Osteoblast (primary cell): ENCODE measurements at regions not wholly inside any gene's neighbourhood (a gene's known extent, or its start where the extent isn't known, plus 50 kb on each side); places are given as distances from the start of the nearest gene placed in this dataset.

Experiments
- DNase-seq: peaks from one replicate; pipeline ENCODE4 v3.0.0; 2011; ENCODE audit warnings: low spot score, mixed read lengths; ENCODE audit not compliant: insufficient read length; ENCODE audit errors: missing footprints
- H2AFZ ChIP-seq: 2 replicates; pipeline ENCODE4 v1.6.0; 2011; ENCODE audit warnings: mild to moderate bottlenecking, low read length
- H3K27ac ChIP-seq: 2 replicates; pipeline ENCODE4 v1.5.1; 2011; ENCODE audit warnings: mild to moderate bottlenecking, low read depth, low read length, moderate library complexity
- H3K27me3 ChIP-seq: 2 replicates; pipeline ENCODE4 v1.6.0; 2012; ENCODE audit warnings: mild to moderate bottlenecking, control low read depth, inconsistent platforms, low read length, moderate library complexity; ENCODE audit not compliant: insufficient read depth
- H3K36me3 ChIP-seq: 2 replicates; pipeline ENCODE4 v1.5.1; 2011; ENCODE audit warnings: mild to moderate bottlenecking, low read length, control low read depth, moderate library complexity; ENCODE audit not compliant: insufficient read depth
- H3K4me1 ChIP-seq: 2 replicates; pipeline ENCODE4 v1.5.1; 2011; ENCODE audit warnings: mild to moderate bottlenecking, low read length, control low read depth, moderate library complexity; ENCODE audit not compliant: insufficient read depth
- H3K4me2 ChIP-seq: 2 replicates; pipeline ENCODE4 v1.6.0; 2011; ENCODE audit warnings: mild to moderate bottlenecking, low read length; ENCODE audit not compliant: insufficient read depth
- H3K4me3 ChIP-seq: fragments of 200-600 bp; sonication (generic); 3 replicates; pipeline ENCODE4 v1.5.1; 2012; ENCODE audit warnings: mild to moderate bottlenecking, low read length, inconsistent platforms; ENCODE audit not compliant: insufficient read depth
- H3K79me2 ChIP-seq: 2 replicates; pipeline ENCODE4 v1.6.0; 2012; ENCODE audit warnings: mild to moderate bottlenecking, low read length, control low read depth, inconsistent platforms; ENCODE audit not compliant: insufficient read depth
- H3K9me3 ChIP-seq: 2 replicates; pipeline ENCODE4 v1.5.1; 2011; ENCODE audit warnings: low read depth, low read length, control low read depth
- H4K20me1 ChIP-seq: 2 replicates; pipeline ENCODE4 v1.6.0; 2012; ENCODE audit warnings: mild to moderate bottlenecking, low read length, control low read depth; ENCODE audit not compliant: insufficient read depth
- TF ChIP-seq, protein P1 (sequence below): IDR thresholded peaks from 2 replicates; pipeline ENCODE4 v1.5.1; 2011; ENCODE audit warnings: mild to moderate bottlenecking, low read depth, low read length, moderate library complexity; ENCODE audit errors: extremely low read depth

DNA sequence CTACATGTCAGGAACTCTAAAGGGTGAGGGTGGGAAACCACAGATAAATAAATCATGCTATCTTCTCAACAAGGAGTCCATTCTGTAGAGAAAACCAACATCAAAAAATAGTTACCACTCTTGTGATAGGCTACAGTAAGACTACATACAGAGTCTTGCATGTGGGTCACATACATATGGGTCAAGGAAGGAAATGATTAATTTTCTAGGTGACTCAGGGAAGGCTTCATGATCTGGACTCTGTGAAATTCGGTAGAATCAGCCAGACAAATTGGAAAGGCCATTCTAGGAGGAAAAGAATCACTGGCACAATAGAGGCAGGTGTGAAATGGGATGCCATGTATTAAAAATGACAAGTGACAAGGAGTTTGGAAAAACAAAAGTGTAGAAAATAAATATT lies 638.9 kb downstream of the LIG4 start:
- Histone ChIP-seq H4K20me1 (no peaks in the 10 kb centered on the region), H3K36me3 (no peaks in the 10 kb centered on the region), H3K4me2 (no peak overlapping the region), H3K4me3 (no peak overlapping the region), H3K27me3 (no peaks in the 10 kb centered on the region), H3K79me2 (peaks cover 3% of the 10 kb centered on the region), H3K9me3 (no peaks in the 10 kb centered on the region), H3K4me1 (no peaks in the 10 kb centered on the region), H3K27ac (no peak overlapping the region), H2AFZ (no peak overlapping the region)
- TF ChIP-seq, protein P1, sequence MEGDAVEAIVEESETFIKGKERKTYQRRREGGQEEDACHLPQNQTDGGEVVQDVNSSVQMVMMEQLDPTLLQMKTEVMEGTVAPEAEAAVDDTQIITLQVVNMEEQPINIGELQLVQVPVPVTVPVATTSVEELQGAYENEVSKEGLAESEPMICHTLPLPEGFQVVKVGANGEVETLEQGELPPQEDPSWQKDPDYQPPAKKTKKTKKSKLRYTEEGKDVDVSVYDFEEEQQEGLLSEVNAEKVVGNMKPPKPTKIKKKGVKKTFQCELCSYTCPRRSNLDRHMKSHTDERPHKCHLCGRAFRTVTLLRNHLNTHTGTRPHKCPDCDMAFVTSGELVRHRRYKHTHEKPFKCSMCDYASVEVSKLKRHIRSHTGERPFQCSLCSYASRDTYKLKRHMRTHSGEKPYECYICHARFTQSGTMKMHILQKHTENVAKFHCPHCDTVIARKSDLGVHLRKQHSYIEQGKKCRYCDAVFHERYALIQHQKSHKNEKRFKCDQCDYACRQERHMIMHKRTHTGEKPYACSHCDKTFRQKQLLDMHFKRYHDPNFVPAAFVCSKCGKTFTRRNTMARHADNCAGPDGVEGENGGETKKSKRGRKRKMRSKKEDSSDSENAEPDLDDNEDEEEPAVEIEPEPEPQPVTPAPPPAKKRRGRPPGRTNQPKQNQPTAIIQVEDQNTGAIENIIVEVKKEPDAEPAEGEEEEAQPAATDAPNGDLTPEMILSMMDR = no peak
- no peak for DNase-seq

DNA sequence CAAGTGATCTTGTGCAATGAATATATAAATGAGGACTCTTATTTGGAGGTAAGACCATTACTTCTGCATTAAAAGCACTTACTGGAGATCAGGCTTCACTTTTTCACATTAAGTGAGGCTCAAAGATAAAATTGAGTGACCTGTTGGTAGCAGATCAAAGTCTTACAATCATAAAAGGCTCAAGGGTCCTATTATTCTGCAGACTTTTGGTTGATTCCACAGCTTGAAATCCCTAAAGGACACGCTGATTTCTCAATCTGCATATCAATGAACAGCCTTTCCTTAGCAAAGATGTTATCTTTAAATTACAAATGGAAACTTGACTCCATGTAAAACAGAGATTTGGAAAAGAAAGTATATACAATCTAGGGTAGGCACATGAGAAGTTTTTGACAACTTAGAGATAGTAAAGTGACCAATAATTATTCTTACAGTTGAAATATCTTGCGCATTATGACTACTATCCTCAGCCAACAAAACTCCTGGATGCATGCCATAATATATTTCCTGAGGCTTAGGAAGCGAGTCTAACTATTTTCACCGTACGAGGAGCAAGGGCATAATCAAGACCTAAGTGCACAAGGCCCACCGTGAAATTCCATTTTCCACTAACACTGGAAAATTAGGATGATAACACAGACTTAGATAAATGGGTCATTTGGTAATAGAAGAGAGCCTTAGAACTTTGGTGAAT lies 640.7 kb downstream of the LIG4 start:
- no peak overlapping the region for H2AFZ ChIP-seq
- H3K4me2 ChIP-seq = no peak overlapping the region
- TF ChIP-seq, protein P1 = no peak

DNA sequence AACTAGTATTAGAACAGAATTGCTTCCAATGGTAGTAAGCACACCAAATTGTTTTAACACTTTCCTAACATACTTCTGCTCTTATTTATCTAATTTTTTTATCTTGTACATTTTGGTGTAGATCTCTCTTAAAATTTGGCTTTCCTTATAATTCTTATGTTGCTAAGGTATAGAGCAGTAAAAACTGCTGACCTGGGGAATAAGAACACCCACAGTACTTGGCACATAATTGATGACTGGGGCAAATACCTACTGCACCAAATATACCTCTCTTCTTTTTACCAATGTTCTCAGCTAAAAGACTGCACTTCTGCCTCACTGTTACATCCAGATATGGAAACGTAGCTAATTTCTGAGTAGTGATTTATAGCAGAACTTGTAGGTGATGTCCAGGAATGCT lies 642.2 kb downstream of the LIG4 start:
- Histone ChIP-seq H4K20me1 (no peaks in the 10 kb centered on the region), H3K4me2 (no peak overlapping the region), H3K4me1 (no peaks in the 10 kb centered on the region), H3K27me3 (no peaks in the 10 kb centered on the region), H3K27ac (no peak overlapping the region), H3K79me2 (peaks cover 5% of the 10 kb centered on the region), H3K9me3 (no peaks in the 10 kb centered on the region), H3K36me3 (no peaks in the 10 kb centered on the region), H2AFZ (no peak overlapping the region), H3K4me3 (no peak overlapping the region)
- TF ChIP-seq, protein P1 = no peak
- peak; percentile 17 for DNase-seq

More for the DNA sequence above, 640.7 kb downstream of the LIG4 start:
- H3K36me3 ChIP-seq = no peaks in the 10 kb centered on the region
- H3K4me1 ChIP-seq = no peaks in the 10 kb centered on the region
- no peak overlapping the region for H3K4me3 ChIP-seq
- DNase-seq = no peak
- no peaks in the 10 kb centered on the region for H3K9me3 ChIP-seq
- peaks cover 5% of the 10 kb centered on the region for H3K79me2 ChIP-seq
- H3K27ac ChIP-seq = no peak overlapping the region
- H3K27me3 ChIP-seq = no peaks in the 10 kb centered on the region
- no peaks in the 10 kb centered on the region for H4K20me1 ChIP-seq

DNA sequence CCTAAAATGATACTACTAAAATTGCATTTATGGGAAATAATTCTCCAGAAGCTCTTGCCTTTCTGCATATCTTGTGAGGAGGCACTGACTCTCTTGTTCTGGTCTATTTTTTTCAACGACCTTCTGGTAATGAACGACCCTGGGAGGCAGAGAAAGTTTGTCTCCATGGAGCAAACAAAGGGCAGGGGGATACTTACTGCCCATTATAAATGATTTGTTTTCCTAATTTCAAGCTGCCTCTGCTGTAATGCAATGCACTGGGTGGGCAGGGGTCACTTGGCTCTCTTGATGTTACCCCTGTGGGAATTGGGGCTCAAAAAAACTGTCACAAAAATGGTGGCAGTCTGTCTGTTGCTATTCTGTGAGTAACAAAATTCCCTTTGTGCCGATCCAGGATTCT lies 643.2 kb downstream of the LIG4 start:
- Histone ChIP-seq H3K36me3 (no peaks in the 10 kb centered on the region), H3K4me2 (no peak overlapping the region), H4K20me1 (no peaks in the 10 kb centered on the region), H3K9me3 (no peaks in the 10 kb centered on the region), H3K27ac (no peak overlapping the region), H2AFZ (no peak overlapping the region), H3K79me2 (peaks cover 5% of the 10 kb centered on the region), H3K27me3 (no peaks in the 10 kb centered on the region), H3K4me3 (no peak overlapping the region), H3K4me1 (no peaks in the 10 kb centered on the region)
- TF ChIP-seq, protein P1 = no peak
- no peak for DNase-seq
